Neutrophil (primary cell): ENCODE measurements at regions not wholly inside any gene's neighbourhood (a gene's known extent, or its start where the extent isn't known, plus 50 kb on each side); places are given as distances from the start of the nearest gene placed in this dataset.

Experiments
- H3K27ac ChIP-seq: fragments of 200-600 bp; sonication (generic); 2 replicates; pipeline ENCODE4 v1.5.1; 2016; ENCODE audit warnings: mild to moderate bottlenecking, moderate library complexity
- H3K27me3 ChIP-seq: fragments of 200-600 bp; sonication (generic); 2 replicates; pipeline ENCODE4 v1.6.0; 2016; ENCODE audit warnings: mild to moderate bottlenecking
- H3K36me3 ChIP-seq: fragments of 200-600 bp; sonication (generic); 2 replicates; pipeline ENCODE4 v1.5.1; 2017
- H3K4me1 ChIP-seq, 2 experiments: fragments of 200-600 bp in 1 of 2; sonication (generic) in 1 of 2; 1 replicate in 1 of 2; 2 replicates in 1 of 2; pipeline versions ENCODE4 v1.5.1 to v1.6.1; 2013 to 2016; ENCODE audit warnings: low read depth in 1 of 2, low read length in 1 of 2, mild to moderate bottlenecking in 1 of 2, moderate library complexity in 1 of 2; ENCODE audit not compliant: control insufficient read depth in 1 of 2, insufficient read depth in 1 of 2
- H3K4me3 ChIP-seq, 2 experiments: fragments of 200-600 bp in 1 of 2; sonication (generic) in 1 of 2; 1 replicate in 1 of 2; 2 replicates in 1 of 2; pipeline ENCODE4 v1.5.1; 2013 to 2016; ENCODE audit warnings: low read depth in 1 of 2, low read length in 1 of 2, mild to moderate bottlenecking in 1 of 2, moderate library complexity in 1 of 2
- H3K9me3 ChIP-seq: fragments of 200-600 bp; sonication (generic); 2 replicates; pipeline ENCODE4 v1.5.1; 2016
- TF ChIP-seq, protein P1 (sequence below): fragments of 200-600 bp; sonication (generic); IDR thresholded peaks from 2 replicates; pipeline ENCODE4 v1.5.1; 2016; ENCODE audit warnings: antibody characterized with exemption

DNA sequence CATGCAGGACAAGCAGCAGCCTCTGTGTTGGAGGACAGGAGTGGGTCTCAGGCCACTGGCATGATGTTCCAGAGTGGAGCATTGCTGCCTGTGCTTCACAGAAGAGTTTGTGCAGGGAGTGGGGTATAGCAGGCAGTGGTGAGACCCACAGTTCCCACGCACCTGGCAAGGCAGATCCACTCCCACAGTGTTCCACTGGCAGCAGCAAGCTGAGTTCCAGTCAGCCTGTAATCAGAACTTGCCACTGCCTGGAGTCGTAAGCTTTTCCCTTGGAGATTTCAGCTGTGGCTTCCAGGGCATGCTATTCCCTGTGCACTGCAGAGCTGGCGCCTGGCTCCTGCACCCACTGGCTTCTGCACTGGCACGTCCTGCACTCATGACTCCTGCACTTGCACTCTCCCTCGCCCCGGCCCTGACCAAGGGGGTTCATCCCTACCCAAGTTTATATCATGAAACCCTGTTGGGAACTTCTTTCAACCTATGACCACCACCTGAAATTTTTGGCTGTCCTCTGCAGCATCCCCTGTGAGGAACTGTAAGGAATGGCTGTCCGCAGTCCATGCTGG is 1144.3 kb downstream of the RAPGEF2 start:
- no peaks in the 10 kb centered on the region for H3K9me3 ChIP-seq
- H3K36me3 ChIP-seq: no peaks in the 10 kb centered on the region
- no peaks in the 10 kb centered on the region for H3K27me3 ChIP-seq
- TF ChIP-seq, protein P1, sequence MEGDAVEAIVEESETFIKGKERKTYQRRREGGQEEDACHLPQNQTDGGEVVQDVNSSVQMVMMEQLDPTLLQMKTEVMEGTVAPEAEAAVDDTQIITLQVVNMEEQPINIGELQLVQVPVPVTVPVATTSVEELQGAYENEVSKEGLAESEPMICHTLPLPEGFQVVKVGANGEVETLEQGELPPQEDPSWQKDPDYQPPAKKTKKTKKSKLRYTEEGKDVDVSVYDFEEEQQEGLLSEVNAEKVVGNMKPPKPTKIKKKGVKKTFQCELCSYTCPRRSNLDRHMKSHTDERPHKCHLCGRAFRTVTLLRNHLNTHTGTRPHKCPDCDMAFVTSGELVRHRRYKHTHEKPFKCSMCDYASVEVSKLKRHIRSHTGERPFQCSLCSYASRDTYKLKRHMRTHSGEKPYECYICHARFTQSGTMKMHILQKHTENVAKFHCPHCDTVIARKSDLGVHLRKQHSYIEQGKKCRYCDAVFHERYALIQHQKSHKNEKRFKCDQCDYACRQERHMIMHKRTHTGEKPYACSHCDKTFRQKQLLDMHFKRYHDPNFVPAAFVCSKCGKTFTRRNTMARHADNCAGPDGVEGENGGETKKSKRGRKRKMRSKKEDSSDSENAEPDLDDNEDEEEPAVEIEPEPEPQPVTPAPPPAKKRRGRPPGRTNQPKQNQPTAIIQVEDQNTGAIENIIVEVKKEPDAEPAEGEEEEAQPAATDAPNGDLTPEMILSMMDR: no peak
- H3K4me1 ChIP-seq: no peaks in the 10 kb centered on the region
- H3K27ac ChIP-seq: no peak overlapping the region
- no peak overlapping the region for H3K4me3 ChIP-seq

- Histone ChIP-seq H3K27ac (no peak overlapping the region), H3K4me1 (no peaks in the 10 kb centered on the region), H3K36me3 (no peaks in the 10 kb centered on the region), H3K4me3 (no peak overlapping the region), H3K9me3 (no peaks in the 10 kb centered on the region), H3K27me3 (no peaks in the 10 kb centered on the region)
- TF ChIP-seq, protein P1: no peak
These were observed 1148.8 kb downstream of the RAPGEF2 start for GRCh38 chr4:160251522-160252170.

- H3K36me3 ChIP-seq: no peaks in the 10 kb centered on the region
- no peaks in the 10 kb centered on the region for H3K9me3 ChIP-seq
- no peak overlapping the region for H3K4me3 ChIP-seq
- TF ChIP-seq, protein P1: no peak
- no peaks in the 10 kb centered on the region for H3K4me1 ChIP-seq
- no peak overlapping the region for H3K27ac ChIP-seq
- no peaks in the 10 kb centered on the region for H3K27me3 ChIP-seq
These were observed 1154.4 kb downstream of the RAPGEF2 start for GRCh38 chr4:160257318-160257717.

DNA sequence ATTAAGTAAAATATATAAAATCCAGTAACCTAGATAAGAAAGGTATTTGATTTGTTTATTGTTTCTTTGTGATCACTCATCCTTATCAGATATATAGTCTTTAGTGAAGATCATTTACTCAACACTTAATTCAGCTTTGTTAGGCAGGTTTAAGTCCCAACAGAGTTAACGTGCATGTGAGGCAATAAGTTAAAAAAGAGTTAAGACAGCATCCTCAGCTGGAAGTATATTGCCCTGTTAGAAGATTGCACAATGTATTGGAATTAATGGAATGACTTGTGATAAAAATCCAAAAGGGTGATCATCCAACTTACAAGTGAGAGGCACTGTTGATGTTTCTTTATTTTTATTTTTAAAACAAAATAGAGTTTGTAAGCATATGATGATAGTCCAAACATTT is 1162.1 kb downstream of the RAPGEF2 start:
- Histone ChIP-seq H3K36me3 (no peaks in the 10 kb centered on the region), H3K4me3 (no peak overlapping the region), H3K9me3 (no peaks in the 10 kb centered on the region), H3K4me1 (no peaks in the 10 kb centered on the region), H3K27me3 (no peaks in the 10 kb centered on the region), H3K27ac (no peak overlapping the region)
- TF ChIP-seq, protein P1: no peak

GRCh38 chr4:160265836-160266235 is 1163.0 kb downstream of the RAPGEF2 start:
- TF ChIP-seq, protein P1: no peak
- no peak overlapping the region for H3K4me3 ChIP-seq
- no peaks in the 10 kb centered on the region for H3K4me1 ChIP-seq
- H3K27ac ChIP-seq: no peak overlapping the region
- H3K27me3 ChIP-seq: no peaks in the 10 kb centered on the region
- H3K9me3 ChIP-seq: no peaks in the 10 kb centered on the region
- no peaks in the 10 kb centered on the region for H3K36me3 ChIP-seq
